ENCODE measurements at regions not wholly inside any gene's neighbourhood (a gene's known extent, or its start where the extent isn't known, plus 50 kb on each side); places are given as distances from the start of the nearest gene placed in this dataset.
"Not testable (repeated sequence)": the region's sequence is repeated elsewhere in the genome, so short reads cannot be mapped to it uniquely, and the experiment has no call there.

DNA sequence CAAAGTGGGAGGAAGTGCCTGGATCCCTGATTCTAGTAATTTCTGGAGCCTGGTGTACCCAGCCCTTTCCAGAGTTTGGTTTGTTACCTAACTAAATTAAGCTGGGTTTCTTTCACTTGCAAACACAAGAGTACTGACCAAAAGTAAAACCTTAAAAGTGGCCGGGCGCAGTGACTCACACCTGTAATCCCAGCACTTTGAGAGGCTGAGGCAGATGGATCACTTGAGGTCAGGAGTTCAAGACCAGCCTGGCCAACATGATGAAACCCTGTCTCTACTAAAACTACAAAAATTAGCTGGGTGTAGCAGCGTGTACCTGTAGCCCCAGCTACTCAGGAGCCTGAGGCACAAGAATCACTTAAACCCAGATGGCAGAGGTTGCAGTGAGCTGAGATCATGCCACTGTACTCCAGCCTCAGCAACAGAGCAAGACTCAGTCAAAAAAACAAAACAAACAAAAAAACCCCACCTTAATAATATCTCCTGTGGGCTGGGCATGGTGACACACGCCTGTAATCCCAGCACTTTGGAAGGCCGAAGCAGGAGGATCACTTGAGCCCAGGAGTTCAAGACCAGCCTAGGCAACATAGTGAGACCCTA lies 78.0 kb upstream of the BLID start:
- TF ChIP-seq, protein P1, sequence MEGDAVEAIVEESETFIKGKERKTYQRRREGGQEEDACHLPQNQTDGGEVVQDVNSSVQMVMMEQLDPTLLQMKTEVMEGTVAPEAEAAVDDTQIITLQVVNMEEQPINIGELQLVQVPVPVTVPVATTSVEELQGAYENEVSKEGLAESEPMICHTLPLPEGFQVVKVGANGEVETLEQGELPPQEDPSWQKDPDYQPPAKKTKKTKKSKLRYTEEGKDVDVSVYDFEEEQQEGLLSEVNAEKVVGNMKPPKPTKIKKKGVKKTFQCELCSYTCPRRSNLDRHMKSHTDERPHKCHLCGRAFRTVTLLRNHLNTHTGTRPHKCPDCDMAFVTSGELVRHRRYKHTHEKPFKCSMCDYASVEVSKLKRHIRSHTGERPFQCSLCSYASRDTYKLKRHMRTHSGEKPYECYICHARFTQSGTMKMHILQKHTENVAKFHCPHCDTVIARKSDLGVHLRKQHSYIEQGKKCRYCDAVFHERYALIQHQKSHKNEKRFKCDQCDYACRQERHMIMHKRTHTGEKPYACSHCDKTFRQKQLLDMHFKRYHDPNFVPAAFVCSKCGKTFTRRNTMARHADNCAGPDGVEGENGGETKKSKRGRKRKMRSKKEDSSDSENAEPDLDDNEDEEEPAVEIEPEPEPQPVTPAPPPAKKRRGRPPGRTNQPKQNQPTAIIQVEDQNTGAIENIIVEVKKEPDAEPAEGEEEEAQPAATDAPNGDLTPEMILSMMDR (conservative IDR thresholded peaks at IDR 0.05) = not testable (repeated sequence)
- not testable (repeated sequence) for TF ChIP-seq ZFX (IDR thresholded peaks at IDR 0.05)

All from C4-2B (cell line).